Right lobe of liver (tissue), 4 donors: ENCODE measurements at regions not wholly inside any gene's neighbourhood (a gene's known extent, or its start where the extent isn't known, plus 50 kb on each side); places are given as distances from the start of the nearest gene placed in this dataset.

Source experiments
- POLR2A ChIP-seq: fragments of 450-650 bp; IDR thresholded peaks from one replicate; pipeline ENCODE4 v1.6.1; 2017; ENCODE audit warnings: antibody characterized with exemption, mild to moderate bottlenecking
- TF ChIP-seq, protein P1 (sequence below), 4 donors: fragments of 200-600 bp in 3 of 4; fragments of 450-650 bp in 1 of 4; IDR thresholded peaks; one replicate each; pipeline versions ENCODE4 v1.5.1 to v1.8.0; 2016 to 2022; ENCODE audit warnings: antibody characterized with exemption in 4 of 4, mild to moderate bottlenecking in 2 of 4
- donor health status: DM: no; HTN: no; CAD: no.
- donor health status: DM: no; HTN: no; CAD: no.
- donor health status: DM: no; HTN: yes; CAD: no.

- TF ChIP-seq, protein P1, sequence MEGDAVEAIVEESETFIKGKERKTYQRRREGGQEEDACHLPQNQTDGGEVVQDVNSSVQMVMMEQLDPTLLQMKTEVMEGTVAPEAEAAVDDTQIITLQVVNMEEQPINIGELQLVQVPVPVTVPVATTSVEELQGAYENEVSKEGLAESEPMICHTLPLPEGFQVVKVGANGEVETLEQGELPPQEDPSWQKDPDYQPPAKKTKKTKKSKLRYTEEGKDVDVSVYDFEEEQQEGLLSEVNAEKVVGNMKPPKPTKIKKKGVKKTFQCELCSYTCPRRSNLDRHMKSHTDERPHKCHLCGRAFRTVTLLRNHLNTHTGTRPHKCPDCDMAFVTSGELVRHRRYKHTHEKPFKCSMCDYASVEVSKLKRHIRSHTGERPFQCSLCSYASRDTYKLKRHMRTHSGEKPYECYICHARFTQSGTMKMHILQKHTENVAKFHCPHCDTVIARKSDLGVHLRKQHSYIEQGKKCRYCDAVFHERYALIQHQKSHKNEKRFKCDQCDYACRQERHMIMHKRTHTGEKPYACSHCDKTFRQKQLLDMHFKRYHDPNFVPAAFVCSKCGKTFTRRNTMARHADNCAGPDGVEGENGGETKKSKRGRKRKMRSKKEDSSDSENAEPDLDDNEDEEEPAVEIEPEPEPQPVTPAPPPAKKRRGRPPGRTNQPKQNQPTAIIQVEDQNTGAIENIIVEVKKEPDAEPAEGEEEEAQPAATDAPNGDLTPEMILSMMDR (IDR thresholded peaks at IDR 0.05): no peak
- no peak for TF ChIP-seq POLR2A
Measured at GRCh38 chr7:81645435-81645834, 124.4 kb downstream of the HGF start.
